ENCODE measurements at regions not wholly inside any gene's neighbourhood (a gene's known extent, or its start where the extent isn't known, plus 50 kb on each side); places are given as distances from the start of the nearest gene placed in this dataset.

- ChIA-PET CTCF (no interaction called here), POLR2A (no interaction called here)
- no peak overlapping the region for H3K4me3 ChIP-seq
- no peak overlapping the region for H3K4me2 ChIP-seq
- no peaks in the 10 kb centered on the region for H3K9me3 ChIP-seq
- no peaks in the 10 kb centered on the region for H3K4me1 ChIP-seq
- no peak for ATAC-seq
- H3K27ac ChIP-seq: no peak overlapping the region
- no peak for FAIRE-seq
- 4% methylated on average over 1 of the region's 1 CpG for WGBS (ENCODE audit: missing lambda C conversion rate)
- DNase-seq (ENCODE audit: low read depth in 1 of 2, low spot score in 1 of 2): no peak
- no peak for TF ChIP-seq POLR2A (IDR thresholded peaks at IDR 0.05; ENCODE audit: low read length)
- TF ChIP-seq NPAS2 (CRISPR knock-in tag; IDR thresholded peaks at IDR 0.05; ENCODE audit: borderline replicate concordance): no peak
- no peak for TF ChIP-seq MAFK (IDR thresholded peaks at IDR 0.05; ENCODE audit: partially characterized antibody)
- TF ChIP-seq CBX8 (IDR thresholded peaks at IDR 0.05): no peak
- no peak for TF ChIP-seq ATOH8 (CRISPR knock-in tag; IDR thresholded peaks at IDR 0.05; ENCODE audit: low read depth)
- no peak for TF ChIP-seq MAZ (IDR thresholded peaks at IDR 0.05; ENCODE audit: borderline replicate concordance, low read depth, low read length)
- no peak for TF ChIP-seq CHD2 (IDR thresholded peaks at IDR 0.05; ENCODE audit: low read length, partially characterized antibody)
- no peak for TF ChIP-seq RFX5 (IDR thresholded peaks at IDR 0.05)
- TF ChIP-seq ZFP36 (IDR thresholded peaks at IDR 0.05; ENCODE audit: borderline replicate concordance, partially characterized antibody): no peak
- TF ChIP-seq RCOR1 (IDR thresholded peaks at IDR 0.05; ENCODE audit: low read depth, low read length): no peak
- TF ChIP-seq REST (IDR thresholded peaks at IDR 0.05): no peak
- TF ChIP-seq JUN (IDR thresholded peaks at IDR 0.05): no peak
- TF ChIP-seq EP300 (IDR thresholded peaks at IDR 0.05): no peak
- TF ChIP-seq TFCP2L1 (CRISPR knock-in tag; IDR thresholded peaks at IDR 0.05): no peak
- no peak for TF ChIP-seq USF2 (IDR thresholded peaks at IDR 0.05)
- no peak for TF ChIP-seq KDM1A (IDR thresholded peaks at IDR 0.05; ENCODE audit: low read depth)
- TF ChIP-seq ZNF302 (CRISPR knock-in tag; IDR thresholded peaks at IDR 0.05): no peak
- TF ChIP-seq HOXA7 (CRISPR knock-in tag; IDR thresholded peaks at IDR 0.05): no peak
- no peak for TF ChIP-seq MYC (IDR thresholded peaks at IDR 0.05; ENCODE audit: borderline replicate concordance, low read length)
Observed at GRCh38 chr7:96638669-96639068, 71.0 kb downstream of the SEM1 start.

DNA sequence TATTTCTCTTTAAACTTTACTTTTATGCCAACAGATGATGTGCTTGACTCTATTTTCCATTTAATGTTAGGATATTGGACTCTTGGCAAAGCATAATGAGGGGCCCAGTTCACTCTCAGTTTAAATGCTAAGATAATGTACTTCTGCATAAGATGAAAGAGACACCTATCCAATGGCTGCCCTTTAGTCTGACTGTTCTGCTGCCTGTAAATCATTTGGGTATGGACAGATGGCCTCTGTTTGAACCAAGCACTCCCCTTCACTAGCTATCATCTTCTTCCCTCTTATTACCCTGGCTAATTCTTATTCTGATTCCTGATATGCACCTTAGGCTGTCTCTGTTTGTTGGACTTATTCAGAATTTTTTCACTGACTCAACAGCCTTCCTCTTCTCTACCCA is 72.1 kb downstream of the SEM1 start:
- Histone ChIP-seq H3K9me3 (no peaks in the 10 kb centered on the region), H3K27ac (no peak overlapping the region), H3K4me3 (no peak overlapping the region), H3K4me2 (no peak overlapping the region), H3K4me1 (no peaks in the 10 kb centered on the region)
- TF ChIP-seq RNF2 (IDR thresholded peaks at IDR 0.05; ENCODE audit: borderline replicate concordance, low read depth) (no peak), MYC (IDR thresholded peaks at IDR 0.05; ENCODE audit: borderline replicate concordance, low read length) (no peak), NFE2L2 (conservative IDR thresholded peaks at IDR 0.05; ENCODE audit: low read length) (no peak), BCL3 (IDR thresholded peaks at IDR 0.05) (no peak)
- FAIRE-seq (no peak), DNase-seq (ENCODE audit: low read depth in 1 of 2, low spot score in 1 of 2) (no peak), ATAC-seq (no peak)
- CTCF ChIA-PET: no interaction called here
- POLR2A ChIA-PET: no interaction called here

All from A549 (cell line).